MG63 (cell line): ENCODE measurements at regions not wholly inside any gene's neighbourhood (a gene's known extent, or its start where the extent isn't known, plus 50 kb on each side); places are given as distances from the start of the nearest gene placed in this dataset.
"Not testable (repeated sequence)": the region's sequence is repeated elsewhere in the genome, so short reads cannot be mapped to it uniquely, and the experiment has no call there.

Experiments
- DNase-seq: peaks from one replicate; pipeline ENCODE4 v3.0.0-alpha.2; 2020
- H3K27me3 ChIP-seq: fragments of 250-450 bp; sonication (Bioruptor Pico); 2 replicates; pipeline ENCODE4 v1.5.1; 2020; ENCODE audit warnings: mild to moderate bottlenecking, moderate library complexity
- H3K36me3 ChIP-seq: fragments of 250-450 bp; sonication (Bioruptor Pico); 2 replicates; pipeline ENCODE4 v1.5.1; 2020; ENCODE audit warnings: mild to moderate bottlenecking, moderate library complexity
- H3K4me3 ChIP-seq: fragments of 250-450 bp; sonication (Bioruptor Pico); 2 replicates; pipeline ENCODE4 v1.5.1; 2020; ENCODE audit warnings: mild to moderate bottlenecking, moderate library complexity
- H3K9me3 ChIP-seq: fragments of 250-450 bp; sonication (Bioruptor Pico); 2 replicates; pipeline ENCODE4 v1.5.1; 2020; ENCODE audit warnings: mild to moderate bottlenecking, moderate library complexity

DNA sequence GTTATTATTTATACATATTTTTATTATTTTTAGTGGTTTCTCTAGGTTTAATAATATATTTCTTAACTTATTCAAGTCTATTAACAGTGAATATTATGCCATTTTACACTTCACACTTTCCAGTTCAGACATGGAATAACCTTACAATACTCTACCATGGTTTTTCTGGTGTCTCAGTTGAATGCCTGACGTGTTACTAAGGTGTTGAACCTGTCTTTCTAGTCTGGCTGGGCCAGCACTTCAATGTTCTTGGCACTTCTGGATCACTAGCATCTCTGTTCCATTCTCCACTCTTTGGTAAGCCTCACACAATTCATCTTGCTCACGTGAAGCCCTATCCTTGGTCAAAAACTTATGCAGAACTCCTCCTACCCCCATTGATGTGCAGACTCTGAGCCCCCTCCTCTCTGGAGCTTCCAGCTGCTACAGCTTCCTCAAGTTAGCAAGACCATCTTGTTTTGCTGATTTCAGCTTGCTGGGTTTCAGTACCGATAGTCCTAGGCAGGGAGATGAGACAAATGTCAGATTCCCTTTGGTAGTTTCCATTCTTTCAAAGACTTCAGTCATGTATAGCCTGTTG is 243.1 kb downstream of the FBXO4 start:
- no peak overlapping the region for H3K4me3 ChIP-seq
- no peaks in the 10 kb centered on the region for H3K36me3 ChIP-seq
- no peak for DNase-seq
- H3K9me3 ChIP-seq: no peaks in the 10 kb centered on the region
- H3K27me3 ChIP-seq: no peaks in the 10 kb centered on the region

DNA sequence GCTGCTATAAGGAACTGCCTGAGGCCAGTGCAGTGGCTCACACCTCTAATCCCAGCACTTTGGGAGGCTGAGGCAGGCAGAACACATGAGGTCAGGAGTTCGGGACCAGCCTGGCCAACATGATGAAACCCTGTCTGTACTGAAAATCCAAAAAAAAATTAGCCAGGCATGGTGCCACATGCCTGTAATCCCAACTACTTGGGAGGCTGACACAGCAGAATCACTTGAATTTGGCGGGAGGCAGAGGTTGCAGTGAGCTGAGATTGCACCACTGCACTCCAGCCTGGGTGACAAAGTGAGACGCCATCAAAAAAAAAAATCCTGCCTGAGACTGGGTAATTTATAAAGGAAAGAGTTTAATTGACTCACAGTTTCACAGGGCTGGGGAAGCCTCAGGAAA is 247.1 kb upstream of the GHR start:
- not testable (repeated sequence) for H3K36me3 ChIP-seq, DNase-seq, H3K4me3 ChIP-seq, H3K9me3 ChIP-seq, H3K27me3 ChIP-seq

GRCh38 chr5:42179843-42180242 is 243.4 kb upstream of the GHR start:
- not testable (repeated sequence) for H3K36me3 ChIP-seq, H3K9me3 ChIP-seq, H3K27me3 ChIP-seq, H3K4me3 ChIP-seq, DNase-seq

DNA sequence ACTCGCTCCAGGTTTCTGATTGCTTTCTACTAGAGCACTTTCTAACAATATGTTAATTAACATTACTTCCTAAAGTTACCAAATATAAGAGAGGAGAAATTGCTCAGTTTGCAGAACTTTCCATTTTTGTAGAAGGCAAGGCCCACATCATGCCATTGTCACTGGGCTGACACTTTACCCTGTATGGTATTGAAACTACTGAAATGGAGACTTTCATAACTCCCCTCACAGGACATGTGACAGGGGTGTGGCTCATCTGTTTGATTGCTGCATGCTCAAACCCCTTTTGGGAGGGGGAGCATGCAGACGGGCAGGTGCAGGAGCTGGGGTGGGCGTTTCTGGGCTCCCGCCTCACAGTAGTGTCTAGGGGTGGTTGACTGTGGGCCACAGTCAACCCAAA is 206.3 kb upstream of the GHR start:
- no peaks in the 10 kb centered on the region for H3K27me3 ChIP-seq
- H3K36me3 ChIP-seq: no peaks in the 10 kb centered on the region
- no peak overlapping the region for H3K4me3 ChIP-seq
- no peaks in the 10 kb centered on the region for H3K9me3 ChIP-seq
- no peak for DNase-seq

- H3K36me3 ChIP-seq: no peaks in the 10 kb centered on the region
- H3K9me3 ChIP-seq: no peaks in the 10 kb centered on the region
- DNase-seq: no peak
- H3K4me3 ChIP-seq: no peak overlapping the region
- no peaks in the 10 kb centered on the region for H3K27me3 ChIP-seq
These were observed 205.4 kb upstream of the GHR start for GRCh38 chr5:42217791-42218190.

DNA sequence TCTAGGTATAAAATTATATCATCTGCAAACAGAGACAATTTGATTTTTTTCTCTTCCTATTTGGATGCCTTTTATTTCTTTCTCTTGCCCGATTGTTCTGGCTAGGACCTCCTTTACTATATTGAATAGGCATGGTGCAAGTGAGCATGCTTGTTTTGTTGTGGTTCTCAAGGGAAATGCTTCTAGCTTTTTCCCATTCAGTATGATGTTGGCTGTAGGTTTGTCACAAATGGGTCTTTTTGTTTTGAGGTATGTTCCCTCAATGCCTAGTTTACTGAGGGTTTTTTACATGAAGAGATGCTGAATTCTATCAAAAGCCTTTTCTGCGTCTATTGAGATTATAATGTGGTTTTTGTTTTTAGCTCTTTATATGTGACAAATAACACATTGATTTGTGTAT is 198.2 kb upstream of the GHR start:
- no peaks in the 10 kb centered on the region for H3K27me3 ChIP-seq
- DNase-seq: no peak
- no peaks in the 10 kb centered on the region for H3K36me3 ChIP-seq
- H3K9me3 ChIP-seq: no peaks in the 10 kb centered on the region
- H3K4me3 ChIP-seq: no peak overlapping the region

DNA sequence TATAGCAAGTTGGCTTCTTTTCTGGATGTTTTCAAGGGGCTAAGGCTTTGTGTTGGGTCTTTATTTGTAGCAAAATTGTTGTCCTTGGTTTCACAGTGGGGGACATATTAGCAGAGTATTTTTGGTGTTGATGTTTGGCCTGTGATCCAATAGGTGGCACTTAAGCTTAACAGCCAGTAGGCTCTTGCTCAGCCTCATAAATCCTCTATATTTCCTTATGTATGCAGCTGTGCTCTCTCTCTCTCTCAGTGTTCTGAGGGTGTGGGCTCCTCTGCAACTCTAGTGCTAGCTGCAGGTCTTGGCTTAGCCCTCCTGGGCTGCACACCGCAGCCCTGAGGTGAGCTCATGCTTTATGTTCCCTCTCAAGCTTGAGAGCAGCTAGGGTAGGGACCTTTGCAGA is 195.0 kb upstream of the GHR start:
- no peaks in the 10 kb centered on the region for H3K9me3 ChIP-seq
- H3K27me3 ChIP-seq: no peaks in the 10 kb centered on the region
- no peak for DNase-seq
- H3K36me3 ChIP-seq: no peaks in the 10 kb centered on the region
- H3K4me3 ChIP-seq: no peak overlapping the region

GRCh38 chr5:42230839-42231238 is 192.4 kb upstream of the GHR start:
- H3K36me3 ChIP-seq: no peaks in the 10 kb centered on the region
- no peaks in the 10 kb centered on the region for H3K9me3 ChIP-seq
- DNase-seq: no peak

DNA sequence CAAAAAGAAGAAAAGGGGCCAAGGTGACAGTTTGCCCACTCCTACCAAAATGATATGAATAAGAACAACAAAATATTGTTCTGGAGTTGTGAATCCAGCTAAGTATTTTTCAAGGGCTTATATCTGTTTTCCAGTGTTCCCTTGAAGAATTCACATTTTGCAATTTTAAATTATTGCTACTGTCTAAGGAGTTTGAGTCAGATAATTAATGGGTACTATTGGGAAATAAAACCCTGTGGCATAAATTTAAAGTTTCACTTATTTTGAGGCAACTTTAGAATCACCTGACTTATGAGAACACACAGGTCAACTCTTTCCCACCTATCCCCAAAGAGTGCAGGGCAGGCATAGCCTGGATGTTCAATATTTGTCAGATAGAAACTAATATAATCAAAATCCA is 188.0 kb upstream of the GHR start:
- Histone ChIP-seq H3K4me3 (no peak overlapping the region), H3K36me3 (no peaks in the 10 kb centered on the region), H3K27me3 (no peaks in the 10 kb centered on the region), H3K9me3 (no peaks in the 10 kb centered on the region)
- DNase-seq: no peak

More at GRCh38 chr5:42230839-42231238, 192.4 kb upstream of the GHR start:
- H3K27me3 ChIP-seq: no peaks in the 10 kb centered on the region
- H3K4me3 ChIP-seq: no peak overlapping the region

GRCh38 chr5:42235837-42236236 is 187.4 kb upstream of the GHR start:
- no peak overlapping the region for H3K4me3 ChIP-seq
- H3K27me3 ChIP-seq: no peaks in the 10 kb centered on the region
- DNase-seq: no peak
- no peaks in the 10 kb centered on the region for H3K36me3 ChIP-seq
- H3K9me3 ChIP-seq: no peaks in the 10 kb centered on the region

GRCh38 chr5:42241636-42242035 is 181.6 kb upstream of the GHR start:
- no peaks in the 10 kb centered on the region for H3K9me3 ChIP-seq
- H3K27me3 ChIP-seq: no peaks in the 10 kb centered on the region
- no peaks in the 10 kb centered on the region for H3K36me3 ChIP-seq
- DNase-seq: no peak
- no peak overlapping the region for H3K4me3 ChIP-seq

DNA sequence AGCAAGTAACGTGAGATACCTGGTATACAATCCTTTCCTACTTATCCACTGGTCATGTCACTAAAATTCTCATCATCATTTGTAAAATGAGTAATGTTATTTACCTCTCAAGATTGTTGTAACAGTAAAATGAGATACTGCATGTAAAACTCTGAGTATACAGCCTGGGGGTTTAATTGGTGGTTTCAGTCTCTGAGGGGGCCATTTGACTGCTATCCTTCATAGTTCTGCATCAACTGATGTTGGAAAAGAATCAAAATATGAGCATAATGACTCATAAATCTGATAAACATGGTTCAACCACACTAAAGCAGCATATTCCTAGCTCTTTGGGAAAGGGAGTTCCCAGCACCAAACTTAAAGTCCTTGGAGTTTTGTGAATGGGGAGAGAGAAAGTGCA is 181.0 kb upstream of the GHR start:
- Histone ChIP-seq H3K4me3 (no peak overlapping the region), H3K27me3 (no peaks in the 10 kb centered on the region), H3K9me3 (no peaks in the 10 kb centered on the region), H3K36me3 (no peaks in the 10 kb centered on the region)
- DNase-seq: no peak

DNA sequence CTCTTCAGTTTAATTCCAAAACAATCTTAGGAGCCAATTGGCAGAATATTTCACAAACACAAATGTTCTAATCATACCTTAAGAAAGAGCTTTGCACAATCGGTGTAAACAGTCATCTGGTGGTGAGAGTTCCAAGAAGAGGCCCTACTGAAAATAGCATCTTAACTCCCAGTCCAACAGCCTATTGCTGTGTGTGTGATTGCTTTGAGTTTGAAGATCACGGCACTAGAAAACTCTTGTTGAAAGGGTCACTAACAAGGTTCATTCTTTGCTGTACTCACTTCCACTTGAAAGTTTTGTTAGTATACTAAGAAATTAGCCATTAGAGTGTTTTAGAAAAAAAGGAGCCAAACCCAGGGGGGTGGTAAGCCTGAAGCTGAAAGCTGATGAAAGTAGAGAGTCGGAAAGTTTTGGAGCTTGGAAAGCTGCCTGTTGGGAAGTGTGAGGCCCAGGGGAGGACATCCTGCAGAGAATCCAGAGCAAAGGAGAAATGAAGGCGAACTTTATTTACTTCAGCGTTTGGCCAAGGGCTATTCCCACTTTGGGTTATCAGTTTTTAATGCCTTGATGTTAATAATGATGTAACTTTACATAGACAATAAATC is 180.3 kb upstream of the GHR start:
- DNase-seq: no peak
- Histone ChIP-seq H3K4me3 (no peak overlapping the region), H3K27me3 (no peaks in the 10 kb centered on the region), H3K9me3 (no peaks in the 10 kb centered on the region), H3K36me3 (no peaks in the 10 kb centered on the region)

DNA sequence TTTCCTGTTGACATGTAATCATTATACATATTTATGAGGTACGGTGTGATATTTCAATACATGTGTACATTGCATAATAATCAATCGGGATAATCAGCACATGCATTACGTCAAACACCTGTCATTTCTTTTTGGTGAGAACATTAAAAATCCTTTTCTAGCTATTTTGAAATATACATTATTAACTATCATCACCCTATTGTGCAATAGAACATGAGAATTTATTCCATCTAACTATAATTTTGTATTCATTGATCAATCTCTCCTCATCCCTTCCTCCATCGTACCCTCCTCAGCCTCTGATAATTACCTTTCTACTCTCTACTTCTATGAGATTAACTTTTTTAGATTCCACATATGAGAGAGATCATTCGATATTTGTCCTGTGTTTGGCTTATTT is 170.9 kb upstream of the GHR start:
- no peaks in the 10 kb centered on the region for H3K27me3 ChIP-seq
- DNase-seq: no peak
- no peaks in the 10 kb centered on the region for H3K9me3 ChIP-seq
- H3K36me3 ChIP-seq: no peaks in the 10 kb centered on the region
- H3K4me3 ChIP-seq: no peak overlapping the region

- not testable (repeated sequence) for H3K36me3 ChIP-seq, DNase-seq, H3K9me3 ChIP-seq, H3K27me3 ChIP-seq, H3K4me3 ChIP-seq
These were observed 163.3 kb upstream of the GHR start for GRCh38 chr5:42259914-42260313.

DNA sequence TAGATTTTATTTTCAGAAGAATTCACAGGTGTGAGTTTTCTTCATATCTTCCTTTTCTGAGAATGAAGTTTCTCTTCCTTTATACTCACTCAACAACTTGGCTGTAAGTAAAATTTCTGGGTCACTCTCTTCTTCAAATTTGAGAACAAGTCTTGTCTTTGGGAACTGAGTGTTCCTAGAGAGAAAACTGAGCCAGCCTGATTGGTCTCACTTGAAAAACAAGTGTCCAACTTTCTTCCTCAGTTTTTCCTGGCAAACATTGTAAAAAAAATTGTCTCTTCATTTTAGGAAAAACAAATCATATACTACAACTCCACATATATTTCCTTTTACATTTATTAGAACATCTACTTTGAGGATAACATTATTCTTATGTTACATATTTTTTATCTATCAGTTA is 156.1 kb upstream of the GHR start:
- H3K9me3 ChIP-seq: no peaks in the 10 kb centered on the region
- no peaks in the 10 kb centered on the region for H3K27me3 ChIP-seq
- no peak for DNase-seq
- no peaks in the 10 kb centered on the region for H3K36me3 ChIP-seq
- H3K4me3 ChIP-seq: no peak overlapping the region

- not testable (repeated sequence) for H3K4me3 ChIP-seq, H3K36me3 ChIP-seq, DNase-seq, H3K9me3 ChIP-seq, H3K27me3 ChIP-seq
These were observed 155.1 kb upstream of the GHR start for GRCh38 chr5:42268170-42268569.

DNA sequence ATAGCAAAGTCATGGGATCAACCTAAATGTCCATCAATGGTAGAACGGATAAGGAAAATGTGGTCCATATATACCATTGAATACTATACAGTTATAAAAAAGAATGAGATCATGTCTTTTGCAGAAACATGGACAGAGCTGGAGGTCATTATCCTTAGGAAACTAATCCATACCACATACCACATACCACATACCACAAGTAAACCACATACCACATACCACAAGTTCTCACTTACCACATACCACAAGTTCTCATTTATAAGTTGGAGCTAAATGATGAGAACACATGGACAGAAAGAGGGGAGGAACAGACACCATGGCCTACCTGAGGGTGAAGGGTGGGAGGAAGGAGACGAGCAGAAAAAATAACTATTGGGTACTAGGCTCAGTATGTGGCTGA is 154.6 kb upstream of the GHR start:
- Histone ChIP-seq H3K4me3 (no peak overlapping the region), H3K9me3 (no peaks in the 10 kb centered on the region), H3K36me3 (no peaks in the 10 kb centered on the region), H3K27me3 (no peaks in the 10 kb centered on the region)
- DNase-seq: no peak

DNA sequence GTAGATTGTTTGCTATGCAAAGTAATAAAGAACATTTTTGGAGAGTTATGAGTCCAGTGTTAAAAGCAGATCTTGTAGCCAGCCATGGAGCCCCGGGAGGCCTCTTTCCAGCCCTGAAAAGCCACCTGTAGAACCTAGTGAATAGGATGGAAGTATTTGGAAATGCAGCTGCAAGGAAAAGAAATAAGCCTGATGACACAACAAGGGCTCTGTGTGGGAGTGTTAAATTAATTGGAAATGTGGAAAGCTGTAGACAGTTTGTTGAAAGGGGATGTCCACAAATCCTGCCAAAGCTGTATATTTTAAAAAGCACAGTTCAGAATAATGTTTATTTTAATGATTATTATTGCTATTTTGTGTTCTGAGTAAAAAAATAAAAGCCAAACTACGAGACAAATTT is 152.5 kb upstream of the GHR start:
- Histone ChIP-seq H3K4me3 (no peak overlapping the region), H3K27me3 (no peaks in the 10 kb centered on the region), H3K36me3 (no peaks in the 10 kb centered on the region), H3K9me3 (no peaks in the 10 kb centered on the region)
- no peak for DNase-seq
